ENCODE measurements at regions not wholly inside any gene's neighbourhood (a gene's known extent, or its start where the extent isn't known, plus 50 kb on each side); places are given as distances from the start of the nearest gene placed in this dataset.
"Not testable (repeated sequence)": the region's sequence is repeated elsewhere in the genome, so short reads cannot be mapped to it uniquely, and the experiment has no call there.

DNA sequence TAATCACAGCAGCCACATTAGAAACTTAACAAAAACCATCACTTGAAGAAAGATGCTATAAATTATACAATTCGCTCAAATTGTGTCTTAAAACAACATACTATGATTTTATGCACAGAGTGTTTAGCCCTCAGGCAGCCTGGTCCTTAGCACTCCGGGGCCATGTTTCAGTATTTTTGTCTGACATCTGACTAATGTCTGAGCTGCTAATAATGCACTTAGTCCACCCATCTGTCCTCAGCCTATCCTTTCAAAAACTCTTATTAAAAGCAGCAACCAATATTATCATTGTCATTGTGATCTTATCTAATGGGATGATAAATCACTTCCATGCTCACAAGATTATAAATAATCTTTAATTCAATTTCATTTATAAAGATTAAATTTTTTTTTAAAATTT, 602.7 kb upstream of the FOXG1 start:
- H3K27ac ChIP-seq (ENCODE audit: low read depth, low read length, poor library complexity, severe bottlenecking): no peak overlapping the region
- TF ChIP-seq EZH2 (IDR thresholded peaks at IDR 0.05; ENCODE audit: borderline replicate concordance, low read depth, low read length, poor library complexity, severe bottlenecking): no peak
- TF ChIP-seq, protein P1, sequence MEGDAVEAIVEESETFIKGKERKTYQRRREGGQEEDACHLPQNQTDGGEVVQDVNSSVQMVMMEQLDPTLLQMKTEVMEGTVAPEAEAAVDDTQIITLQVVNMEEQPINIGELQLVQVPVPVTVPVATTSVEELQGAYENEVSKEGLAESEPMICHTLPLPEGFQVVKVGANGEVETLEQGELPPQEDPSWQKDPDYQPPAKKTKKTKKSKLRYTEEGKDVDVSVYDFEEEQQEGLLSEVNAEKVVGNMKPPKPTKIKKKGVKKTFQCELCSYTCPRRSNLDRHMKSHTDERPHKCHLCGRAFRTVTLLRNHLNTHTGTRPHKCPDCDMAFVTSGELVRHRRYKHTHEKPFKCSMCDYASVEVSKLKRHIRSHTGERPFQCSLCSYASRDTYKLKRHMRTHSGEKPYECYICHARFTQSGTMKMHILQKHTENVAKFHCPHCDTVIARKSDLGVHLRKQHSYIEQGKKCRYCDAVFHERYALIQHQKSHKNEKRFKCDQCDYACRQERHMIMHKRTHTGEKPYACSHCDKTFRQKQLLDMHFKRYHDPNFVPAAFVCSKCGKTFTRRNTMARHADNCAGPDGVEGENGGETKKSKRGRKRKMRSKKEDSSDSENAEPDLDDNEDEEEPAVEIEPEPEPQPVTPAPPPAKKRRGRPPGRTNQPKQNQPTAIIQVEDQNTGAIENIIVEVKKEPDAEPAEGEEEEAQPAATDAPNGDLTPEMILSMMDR (conservative IDR thresholded peaks at IDR 0.05; ENCODE audit: low read depth, low read length): no peak
- ChIA-PET POLR2A (ENCODE audit: low non-redundant PET) (no interaction called here), CTCF (no interaction called here)
- BruUV-seq (replicated peaks): no TSS peak
- no peaks in the 10 kb centered on the region for H3K36me3 ChIP-seq (ENCODE audit: insufficient read depth, low read length, poor library complexity, severe bottlenecking)
- intact Hi-C loops (cut with micrococcal nuclease; ENCODE audit: unreplicated experiment): no loop called here
- H3K9me3 ChIP-seq (ENCODE audit: low read depth, low read length, poor library complexity, severe bottlenecking): no peaks in the 10 kb centered on the region
- no peak for DNase-seq (ENCODE audit: low spot score)
- no peaks in the 10 kb centered on the region for H3K4me1 ChIP-seq (ENCODE audit: insufficient read depth, low read length, poor library complexity, severe bottlenecking)
- H3K4me3 ChIP-seq (ENCODE audit: low read depth, low read length, poor library complexity, severe bottlenecking): no peak overlapping the region
- H3K27me3 ChIP-seq (replicated peaks; ENCODE audit: insufficient read depth, low read depth, low read length, poor library complexity): no peaks in the 10 kb centered on the region

DNA sequence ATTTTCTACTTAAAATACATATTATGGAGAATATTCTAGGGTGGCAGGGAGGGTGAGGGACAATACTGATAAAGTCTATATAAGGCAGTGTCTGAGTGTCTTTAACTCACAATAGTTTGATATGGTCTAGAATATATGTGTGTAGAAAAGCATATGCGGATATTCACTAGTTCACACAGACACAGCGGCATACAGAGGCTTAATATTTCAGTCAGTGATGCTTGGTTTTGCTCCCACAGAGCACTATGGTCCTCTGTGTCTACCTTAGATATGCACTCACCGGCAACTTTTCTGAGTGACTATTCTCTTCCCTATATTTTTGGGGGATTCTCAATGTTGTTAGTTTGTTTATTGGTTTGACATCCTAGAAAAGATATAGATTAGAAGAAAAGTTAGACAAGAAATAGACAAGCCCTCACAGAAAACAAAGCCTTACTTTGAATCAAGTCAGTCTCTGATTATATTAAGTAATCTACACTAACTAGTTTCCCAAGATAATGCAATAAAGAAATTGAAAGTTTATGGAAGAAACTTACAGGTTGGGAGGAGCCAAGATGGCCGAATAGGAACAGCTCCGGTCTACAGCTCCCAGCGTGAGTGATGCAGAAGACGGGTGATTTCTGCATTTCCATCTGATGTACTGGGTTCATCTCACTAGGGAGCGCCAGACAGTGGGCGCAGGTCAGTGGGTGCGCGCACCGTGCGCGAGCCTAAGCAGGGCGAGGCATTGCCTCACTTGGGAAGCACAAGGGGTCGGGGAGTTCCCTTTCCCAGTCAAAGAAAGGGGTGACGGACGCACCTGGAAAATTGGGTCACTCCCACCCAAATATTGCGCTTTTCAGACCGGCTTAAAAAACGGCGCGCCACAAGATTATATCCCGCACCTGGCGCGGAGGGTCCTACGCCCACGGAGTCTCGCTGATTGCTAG, 578.4 kb upstream of the FOXG1 start:
- intact Hi-C loops (cut with micrococcal nuclease; ENCODE audit: unreplicated experiment); H3K4me1 ChIP-seq (ENCODE audit: insufficient read depth, low read length, poor library complexity, severe bottlenecking); H3K4me3 ChIP-seq (ENCODE audit: low read depth, low read length, poor library complexity, severe bottlenecking); H3K36me3 ChIP-seq (ENCODE audit: insufficient read depth, low read length, poor library complexity, severe bottlenecking); BruUV-seq (replicated peaks); H3K27ac ChIP-seq (ENCODE audit: low read depth, low read length, poor library complexity, severe bottlenecking); H3K9me3 ChIP-seq (ENCODE audit: low read depth, low read length, poor library complexity, severe bottlenecking); DNase-seq (ENCODE audit: low spot score); H3K27me3 ChIP-seq (replicated peaks; ENCODE audit: insufficient read depth, low read depth, low read length, poor library complexity); CTCF ChIA-PET; POLR2A ChIA-PET (ENCODE audit: low non-redundant PET): not testable (repeated sequence)

DNA sequence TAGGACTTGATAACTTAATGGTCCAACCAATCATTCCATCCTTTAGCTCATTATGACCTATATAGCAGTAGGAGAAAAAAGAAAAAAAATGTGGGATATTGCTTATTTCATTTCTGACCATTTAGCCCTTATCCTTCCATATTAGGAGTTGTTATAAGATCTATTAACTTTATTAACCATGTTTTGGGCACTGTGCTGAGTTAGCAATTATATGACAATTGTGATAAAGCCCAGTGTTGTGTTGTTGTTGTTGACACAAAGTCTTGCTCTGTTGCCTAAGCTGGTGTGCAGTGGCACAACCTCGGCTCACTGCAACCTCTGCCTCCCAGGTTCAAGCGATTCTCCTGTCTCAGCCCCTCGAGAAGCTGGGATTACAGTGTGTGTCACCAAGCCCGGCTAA, 569.7 kb upstream of the FOXG1 start:
- intact Hi-C loops (cut with micrococcal nuclease; ENCODE audit: unreplicated experiment): no loop called here
- Histone ChIP-seq H3K4me3 (ENCODE audit: low read depth, low read length, poor library complexity, severe bottlenecking) (no peak overlapping the region), H3K9me3 (ENCODE audit: low read depth, low read length, poor library complexity, severe bottlenecking) (peaks cover 2% of the 10 kb centered on the region), H3K36me3 (ENCODE audit: insufficient read depth, low read length, poor library complexity, severe bottlenecking) (no peaks in the 10 kb centered on the region), H3K27ac (ENCODE audit: low read depth, low read length, poor library complexity, severe bottlenecking) (no peak overlapping the region), H3K4me1 (ENCODE audit: insufficient read depth, low read length, poor library complexity, severe bottlenecking) (no peaks in the 10 kb centered on the region), H3K27me3 (replicated peaks; ENCODE audit: insufficient read depth, low read depth, low read length, poor library complexity) (no peaks in the 10 kb centered on the region)
- CTCF ChIA-PET: no interaction called here
- POLR2A ChIA-PET (ENCODE audit: low non-redundant PET): no interaction called here
- DNase-seq (ENCODE audit: low spot score): no peak
- TF ChIP-seq, protein P1 (conservative IDR thresholded peaks at IDR 0.05; ENCODE audit: low read depth, low read length): no peak
- TF ChIP-seq EZH2 (IDR thresholded peaks at IDR 0.05; ENCODE audit: borderline replicate concordance, low read depth, low read length, poor library complexity, severe bottlenecking): no peak
- BruUV-seq (replicated peaks): no TSS peak

DNA sequence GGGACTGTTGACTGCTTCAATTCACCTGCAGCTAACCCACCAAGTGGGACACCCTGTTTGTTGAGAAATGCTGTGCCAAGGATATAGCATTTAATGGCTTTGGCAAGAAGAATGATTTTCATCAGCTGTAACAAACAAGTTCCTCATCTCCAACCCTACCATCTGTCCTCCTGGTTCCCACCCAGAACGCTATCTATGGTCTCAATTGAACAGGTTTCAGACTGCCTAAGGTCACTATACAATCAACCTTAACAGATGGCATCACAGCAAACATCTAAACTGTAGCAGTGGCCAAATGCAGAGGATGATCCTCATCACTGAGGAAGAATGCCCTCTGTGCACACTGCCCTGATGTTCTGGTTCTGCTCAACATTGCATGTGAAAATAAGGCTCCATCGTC, 546.2 kb upstream of the FOXG1 start:
- CTCF ChIA-PET: no interaction called here
- Histone ChIP-seq H3K27me3 (replicated peaks; ENCODE audit: insufficient read depth, low read depth, low read length, poor library complexity) (no peaks in the 10 kb centered on the region), H3K27ac (ENCODE audit: low read depth, low read length, poor library complexity, severe bottlenecking) (no peak overlapping the region), H3K9me3 (ENCODE audit: low read depth, low read length, poor library complexity, severe bottlenecking) (no peaks in the 10 kb centered on the region), H3K4me3 (ENCODE audit: low read depth, low read length, poor library complexity, severe bottlenecking) (no peak overlapping the region), H3K36me3 (ENCODE audit: insufficient read depth, low read length, poor library complexity, severe bottlenecking) (no peaks in the 10 kb centered on the region), H3K4me1 (ENCODE audit: insufficient read depth, low read length, poor library complexity, severe bottlenecking) (no peaks in the 10 kb centered on the region)
- no TSS peak for BruUV-seq (replicated peaks)
- DNase-seq (ENCODE audit: low spot score): no peak
- TF ChIP-seq EZH2 (IDR thresholded peaks at IDR 0.05; ENCODE audit: borderline replicate concordance, low read depth, low read length, poor library complexity, severe bottlenecking): no peak
- TF ChIP-seq, protein P1 (conservative IDR thresholded peaks at IDR 0.05; ENCODE audit: low read depth, low read length): no peak
- POLR2A ChIA-PET (ENCODE audit: low non-redundant PET): no interaction called here
- intact Hi-C loops (cut with micrococcal nuclease; ENCODE audit: unreplicated experiment): no loop called here

Measured in A673 (cell line).